ENCODE measurements at regions not wholly inside any gene's neighbourhood (a gene's known extent, or its start where the extent isn't known, plus 50 kb on each side); places are given as distances from the start of the nearest gene placed in this dataset.
"Not testable (repeated sequence)": the region's sequence is repeated elsewhere in the genome, so short reads cannot be mapped to it uniquely, and the experiment has no call there.

DNA sequence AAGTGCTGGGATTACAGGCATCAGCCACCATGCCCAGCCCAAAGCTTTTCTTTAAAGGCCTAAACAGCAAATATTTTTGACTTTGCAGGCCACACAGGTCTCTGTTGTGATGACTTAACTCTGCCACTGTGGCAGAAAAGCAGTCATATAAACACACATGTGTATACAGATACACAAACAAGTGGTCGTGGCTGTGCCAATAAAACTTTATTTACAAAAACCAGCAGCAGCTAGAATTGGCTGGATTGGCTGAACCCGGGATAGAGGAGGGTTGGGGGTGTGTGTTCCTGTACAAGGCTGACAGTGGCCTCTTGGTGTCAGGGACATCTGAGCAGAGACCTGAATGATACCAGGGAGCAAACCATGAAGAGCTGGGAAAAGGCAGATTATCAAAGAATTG, 95.6 kb downstream of the NCOR2 start:
- CTCF ChIA-PET: no interaction called here
- Mint-ChIP-seq H3K36me3 (ENCODE audit: low read depth) (peaks cover 69% of the 10 kb centered on the region), H3K4me1 (ENCODE audit: low read depth) (peaks cover 12% of the 10 kb centered on the region), H3K27ac (no peak overlapping the region), H3K4me3 (no peak overlapping the region), H3K9me3 (peaks cover 22% of the 10 kb centered on the region), H3K27me3 (no peaks in the 10 kb centered on the region)
- intact Hi-C loops (cut with micrococcal nuclease): no loop called here
- TF ChIP-seq CTCF (IDR thresholded peaks at IDR 0.05): no peak
- POLR2A ChIA-PET: interaction anchor here (0.9 kb wide), 1 partner anchor 11 kb away, joined by 3 read pairs; no protein-coding TSS in a partner anchor
- DNase-seq (no peak), ATAC-seq (no peak)

GRCh38 chr12:124470806-124471205, 96.6 kb downstream of the NCOR2 start:
- H3K4me1 Mint-ChIP-seq (ENCODE audit: low read depth): peaks cover 18% of the 10 kb centered on the region
- no peaks in the 10 kb centered on the region for H3K27me3 Mint-ChIP-seq
- no peak for DNase-seq
- no peak overlapping the region for H3K4me3 Mint-ChIP-seq
- intact Hi-C loops (cut with micrococcal nuclease): no loop called here
- ATAC-seq: no peak
- POLR2A ChIA-PET: no interaction called here
- H3K9me3 Mint-ChIP-seq: peaks cover 21% of the 10 kb centered on the region
- no peak for TF ChIP-seq CTCF (IDR thresholded peaks at IDR 0.05)
- no peak overlapping the region for H3K27ac Mint-ChIP-seq
- peaks cover 66% of the 10 kb centered on the region for H3K36me3 Mint-ChIP-seq (ENCODE audit: low read depth)
- CTCF ChIA-PET: no interaction called here

DNA sequence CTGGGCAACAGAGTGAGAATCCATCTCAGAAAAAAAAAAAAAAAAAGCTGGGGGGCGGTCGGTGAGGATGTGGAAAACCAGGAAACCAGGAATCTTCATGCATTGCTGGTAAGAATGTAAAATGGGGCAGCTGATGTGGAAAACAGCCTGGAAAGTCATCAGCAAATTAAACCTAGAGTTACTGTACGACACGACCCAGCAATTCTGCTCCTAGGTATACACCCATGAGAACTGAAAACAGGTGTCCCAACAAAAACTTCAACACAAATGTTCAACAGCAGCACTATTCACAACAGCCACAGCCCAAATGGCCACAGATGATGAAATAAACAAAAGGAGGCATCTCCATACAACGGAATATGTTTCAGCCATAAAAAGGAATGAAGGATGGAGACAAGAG, 97.3 kb downstream of the NCOR2 start:
- no peak for DNase-seq
- Mint-ChIP-seq H3K4me3 (no peak overlapping the region), H3K27me3 (no peaks in the 10 kb centered on the region), H3K9me3 (peaks cover 21% of the 10 kb centered on the region), H3K36me3 (ENCODE audit: low read depth) (peaks cover 71% of the 10 kb centered on the region), H3K4me1 (ENCODE audit: low read depth) (peaks cover 22% of the 10 kb centered on the region), H3K27ac (no peak overlapping the region)
- ATAC-seq: no peak
- CTCF ChIA-PET: interaction anchor here (1.0 to 1.1 kb wide), 2 partner anchors 10 to 15 kb away, joined by 3 read pairs; no protein-coding TSS in a partner anchor
- POLR2A ChIA-PET: interaction anchor here (1.0 kb wide), 1 partner anchor 170 kb away, joined by 4 read pairs; no protein-coding TSS in a partner anchor
- intact Hi-C loops (cut with micrococcal nuclease): no loop called here
- no peak for TF ChIP-seq CTCF (IDR thresholded peaks at IDR 0.05)

- no peak overlapping the region for H3K27ac Mint-ChIP-seq
- ATAC-seq (no peak), DNase-seq (peak; percentile 42)
- ChIA-PET CTCF (interaction anchor here (1.0 to 1.1 kb wide), 2 partner anchors 11 to 16 kb away, joined by 3 read pairs; no protein-coding TSS in a partner anchor), POLR2A (interaction anchor here (1.0 kb wide), 1 partner anchor 171 kb away, joined by 4 read pairs; no protein-coding TSS in a partner anchor)
- intact Hi-C loops (cut with micrococcal nuclease): no loop called here
- H3K4me1 Mint-ChIP-seq (ENCODE audit: low read depth): peaks cover 30% of the 10 kb centered on the region
- H3K9me3 Mint-ChIP-seq: peaks cover 29% of the 10 kb centered on the region
- H3K4me3 Mint-ChIP-seq: no peak overlapping the region
- H3K27me3 Mint-ChIP-seq: no peaks in the 10 kb centered on the region
- TF ChIP-seq CTCF (IDR thresholded peaks at IDR 0.05): peak; percentile 82
- peaks cover 71% of the 10 kb centered on the region for H3K36me3 Mint-ChIP-seq (ENCODE audit: low read depth)
Observed at GRCh38 chr12:124469193-124469888, 98.1 kb downstream of the NCOR2 start.

DNA sequence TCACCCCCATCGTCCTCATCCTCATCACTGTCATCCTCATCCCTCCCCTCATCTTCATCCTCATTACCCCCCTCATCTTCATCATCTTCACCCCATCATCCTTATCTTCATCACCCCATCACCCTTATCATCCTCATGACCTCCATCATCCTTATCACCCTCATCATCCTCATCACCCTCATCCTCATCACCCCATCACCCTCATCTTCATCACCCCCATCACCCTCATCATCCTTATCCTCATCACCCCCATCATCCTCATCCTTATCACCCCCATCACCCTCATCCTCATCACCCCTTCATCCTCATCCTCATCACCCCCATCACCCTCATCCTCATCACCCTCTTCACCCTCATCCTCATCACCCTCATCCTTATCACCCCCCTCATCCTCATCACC, 99.9 kb downstream of the NCOR2 start:
- intact Hi-C loops (cut with micrococcal nuclease); ATAC-seq; H3K4me3 Mint-ChIP-seq; CTCF ChIA-PET; H3K27ac Mint-ChIP-seq; DNase-seq; POLR2A ChIA-PET; H3K27me3 Mint-ChIP-seq: not testable (repeated sequence)
- Mint-ChIP-seq H3K36me3 (ENCODE audit: low read depth) (peaks cover 65% of the 10 kb centered on the region), H3K9me3 (peaks cover 23% of the 10 kb centered on the region), H3K4me1 (ENCODE audit: low read depth) (peaks cover 34% of the 10 kb centered on the region)

Measured in activated CD8-positive, alpha-beta T cell treated with anti-CD3 and anti-CD28 coated beads for 36 hours (primary cell).